SIG-M5 treated with dmso at 0.1 percent for 504 hours (cell line): ENCODE measurements at regions not wholly inside any gene's neighbourhood (a gene's known extent, or its start where the extent isn't known, plus 50 kb on each side); places are given as distances from the start of the nearest gene placed in this dataset.

Source experiments
- DNase-seq: peaks from one replicate; lab custom pipeline; 2025; ENCODE audit not compliant: unreplicated experiment; lab: John Stamatoyannopoulos, UW

GRCh38 chr18:4653418-4653817, 198.3 kb upstream of the DLGAP1 start:
- no peak for DNase-seq

- no peak for DNase-seq
These were observed 186.8 kb upstream of the DLGAP1 start for GRCh38 chr18:4641771-4642368.

GRCh38 chr18:4640349-4641012, 185.4 kb upstream of the DLGAP1 start:
- no peak for DNase-seq

GRCh38 chr18:4639628-4640310, 184.7 kb upstream of the DLGAP1 start:
- no peak for DNase-seq

- no peak for DNase-seq
These were observed 183.6 kb upstream of the DLGAP1 start for GRCh38 chr18:4638680-4639079.

DNA sequence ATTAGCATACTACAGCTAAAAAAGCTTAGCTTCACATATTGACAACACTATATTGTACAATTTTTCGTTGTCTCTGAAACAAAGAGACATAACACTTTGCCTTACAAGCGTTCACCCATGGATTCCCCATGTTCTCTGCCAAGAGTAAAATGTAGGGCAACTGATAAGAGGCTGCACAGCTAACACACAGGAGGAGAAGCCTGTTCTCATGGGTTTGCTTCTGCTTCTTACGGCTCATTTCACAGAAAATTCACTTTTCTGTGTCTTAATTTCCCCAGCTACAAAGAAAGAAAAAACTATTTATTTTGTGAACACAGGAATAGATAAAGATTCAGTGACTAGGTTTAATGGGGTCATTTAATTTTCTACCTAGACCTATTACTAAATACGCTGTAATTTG, 182.8 kb upstream of the DLGAP1 start:
- DNase-seq, result no peak

GRCh38 chr18:4636967-4637366, 181.9 kb upstream of the DLGAP1 start:
- DNase-seq, result no peak

- no peak for DNase-seq
These were observed 176.1 kb upstream of the DLGAP1 start for GRCh38 chr18:4631239-4631638.

GRCh38 chr18:4605212-4605611, 150.1 kb upstream of the DLGAP1 start:
- no peak for DNase-seq

GRCh38 chr18:4603955-4604354, 148.8 kb upstream of the DLGAP1 start:
- no peak for DNase-seq

DNA sequence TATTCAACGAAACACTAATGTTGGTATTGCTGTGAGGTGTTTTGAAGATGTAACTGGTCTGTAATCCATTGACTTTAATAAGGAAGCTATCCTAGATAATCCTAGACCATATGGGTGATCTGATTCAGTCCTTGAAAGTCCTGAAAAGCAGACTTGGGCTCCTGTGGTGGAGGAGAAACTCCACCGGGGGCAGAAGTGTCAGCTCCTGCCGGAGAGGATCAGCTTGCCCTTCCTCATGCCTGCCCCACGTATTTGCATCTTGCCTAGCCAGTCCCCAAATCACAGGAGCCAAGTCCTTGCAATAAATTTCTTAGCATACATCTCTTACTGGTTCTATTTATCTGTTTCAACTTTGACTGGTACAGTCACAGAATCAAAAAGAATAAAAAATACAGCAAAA, 144.2 kb upstream of the DLGAP1 start:
- no peak for DNase-seq

DNA sequence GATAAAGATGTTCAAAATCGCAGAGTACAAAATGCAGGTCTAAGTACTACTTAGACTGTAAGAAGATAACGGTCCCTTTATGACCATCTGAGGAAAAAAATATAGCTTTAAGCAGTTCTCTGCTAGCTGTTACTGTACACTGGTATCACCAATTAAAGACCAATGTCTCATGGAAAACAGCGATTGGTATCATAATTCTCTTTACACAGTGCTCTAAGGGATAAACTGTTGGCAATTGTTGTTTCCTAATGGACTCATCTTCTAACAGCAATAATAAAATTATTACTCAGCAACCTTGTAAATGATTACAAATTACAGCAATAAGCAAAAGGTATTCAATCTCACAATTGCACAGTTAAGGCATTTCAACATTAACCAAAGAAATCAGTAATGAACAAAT, 142.2 kb upstream of the DLGAP1 start:
- no peak for DNase-seq

- no peak for DNase-seq
These were observed 138.8 kb upstream of the DLGAP1 start for GRCh38 chr18:4593895-4594294.

- DNase-seq, result no peak
These were observed 138.4 kb upstream of the DLGAP1 start for GRCh38 chr18:4593459-4593858.

- DNase-seq, result no peak
These were observed 134.1 kb upstream of the DLGAP1 start for GRCh38 chr18:4589056-4589800.

GRCh38 chr18:4587204-4587603, 132.1 kb upstream of the DLGAP1 start:
- no peak for DNase-seq

GRCh38 chr18:4586731-4587130, 131.6 kb upstream of the DLGAP1 start:
- DNase-seq, result no peak

- no peak for DNase-seq
These were observed 127.6 kb upstream of the DLGAP1 start for GRCh38 chr18:4582431-4583335.

DNA sequence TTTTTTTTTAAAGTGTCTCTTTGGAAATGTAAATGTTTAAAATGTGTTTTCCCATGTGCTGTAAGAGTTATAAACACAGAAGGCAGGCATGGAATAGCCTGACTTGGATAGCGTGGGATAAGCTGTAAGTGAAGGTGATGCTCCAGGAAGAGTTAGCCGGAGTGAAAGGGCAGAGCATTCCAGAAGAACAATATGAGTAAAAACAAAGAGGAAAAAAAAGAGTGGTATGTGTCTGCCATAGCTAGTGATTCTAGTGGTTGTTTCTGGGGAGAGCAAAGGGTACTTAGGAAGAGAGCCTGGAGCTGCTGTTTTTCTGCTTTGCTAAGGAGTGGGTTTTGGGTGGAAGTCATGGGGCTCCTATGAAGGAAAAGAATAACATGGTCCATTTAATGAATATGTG, 126.9 kb upstream of the DLGAP1 start:
- DNase-seq, result no peak

DNA sequence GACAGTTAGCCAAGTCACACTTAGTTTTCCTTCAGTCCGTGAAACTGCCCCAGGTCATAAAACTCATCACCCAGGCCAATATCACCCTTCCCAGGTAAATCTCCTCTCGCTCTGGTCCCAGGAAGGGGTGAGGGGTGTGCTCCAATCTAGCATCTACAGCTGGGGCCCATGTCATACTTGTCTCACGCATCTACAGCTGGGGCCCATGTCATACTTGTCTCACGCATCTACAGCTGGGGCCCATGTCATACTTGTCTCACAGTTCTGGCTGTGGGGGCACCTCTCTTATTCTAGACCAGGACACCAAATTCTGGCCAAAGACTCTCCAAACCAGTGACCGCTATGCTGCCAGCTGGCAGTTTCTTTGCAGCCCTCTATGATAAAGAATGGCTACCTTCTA, 123.3 kb upstream of the DLGAP1 start:
- DNase-seq, result no peak

DNA sequence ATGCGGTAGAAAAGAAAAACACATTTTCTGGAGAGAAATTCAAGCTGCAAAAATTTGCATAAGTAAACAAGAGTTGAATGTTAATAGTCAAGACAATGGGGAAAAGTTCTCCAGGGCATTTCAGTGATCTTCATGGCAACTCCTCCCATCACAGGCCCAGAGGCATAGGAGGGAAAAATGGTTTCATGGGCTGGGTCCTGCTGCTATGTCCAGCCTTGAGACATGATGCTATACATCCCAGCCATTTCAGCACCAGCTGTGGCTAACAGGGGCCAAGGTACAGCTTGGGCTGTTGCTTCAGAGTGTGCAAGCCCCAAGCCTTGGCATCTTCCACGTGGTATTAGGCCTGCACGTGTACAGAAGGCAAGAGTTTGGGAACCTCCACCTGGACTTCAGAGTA, 118.6 kb upstream of the DLGAP1 start:
- no peak for DNase-seq
